Transverse colon (tissue), 4 donors: ENCODE measurements at regions not wholly inside any gene's neighbourhood (a gene's known extent, or its start where the extent isn't known, plus 50 kb on each side); places are given as distances from the start of the nearest gene placed in this dataset.

Source experiments
- DNase-seq: peaks from one replicate; pipeline ENCODE4 v3.0.0-alpha.2; 2019
- H3K27ac ChIP-seq, 4 donors: fragments of 200-600 bp; sonication (generic); 2 replicates each; pipeline ENCODE4 v1.5.1; 2016 to 2018; ENCODE audit warnings: inconsistent platforms in 4 of 4
- H3K27me3 ChIP-seq: fragments of 200-600 bp; sonication (generic); 2 replicates; pipeline ENCODE4 v1.5.1; 2017; ENCODE audit warnings: inconsistent platforms
- H3K36me3 ChIP-seq, 4 donors: fragments of 200-600 bp; sonication (generic); 2 replicates each; pipeline ENCODE4 v1.5.1; 2017 to 2019; ENCODE audit warnings: inconsistent platforms in 4 of 4
- H3K4me1 ChIP-seq, 4 donors: fragments of 200-600 bp; sonication (generic); 2 replicates each; pipeline ENCODE4 v1.5.1; 2017 to 2020; ENCODE audit warnings: inconsistent platforms in 4 of 4
- H3K4me3 ChIP-seq, 4 donors: fragments of 200-600 bp; sonication (generic); 1 replicate in 1 of 4; 2 replicates in 3 of 4; pipeline versions ENCODE4 v1.5.1 to v1.6.1; 2017 to 2019; ENCODE audit warnings: inconsistent platforms in 4 of 4
- H3K9me3 ChIP-seq, 2 donors: fragments of 200-600 bp; sonication (generic); 2 replicates each; pipeline ENCODE4 v1.5.1; 2017 to 2019; ENCODE audit warnings: inconsistent platforms in 2 of 2
- CTCF ChIP-seq, 5 experiments: fragments of 200-600 bp in 3 of 5; fragments of 450-650 bp in 2 of 5; sonication (generic) in 3 of 5; IDR thresholded peaks; 1 replicate in 2 of 5; 2 replicates in 3 of 5; pipeline ENCODE4 v1.5.1; 2016 to 2017; ENCODE audit warnings: antibody characterized with exemption in 5 of 5, inconsistent platforms in 3 of 5, mild to moderate bottlenecking in 2 of 5, moderate library complexity in 1 of 5
- EP300 ChIP-seq: sonication (generic); formaldehyde crosslinking; IDR thresholded peaks from one replicate; pipeline ENCODE4 v1.6.1; 2017; ENCODE audit warnings: antibody characterized with exemption, low read depth
- POLR2A ChIP-seq: fragments of 450-650 bp; IDR thresholded peaks from one replicate; pipeline ENCODE4 v1.6.1; 2016; ENCODE audit warnings: antibody characterized with exemption, mild to moderate bottlenecking, moderate library complexity
- POLR2AphosphoS5 ChIP-seq, 3 donors: sonication (generic); formaldehyde crosslinking; IDR thresholded peaks; one replicate each; pipeline ENCODE4 v1.6.1; 2016; ENCODE audit warnings: antibody characterized with exemption in 3 of 3
- WGBS, 2 donors: methylation state at CpG; one replicate each; pipeline ENCODE4 v1.1.5; 2018; ENCODE audit warnings: low coverage in 1 of 2; 5-methylcytosine and 5-hydroxymethylcytosine counted together
- in situ Hi-C, 4 donors: fragments of 200-750 bp; cut with MboI; loops; one replicate each; pipeline versions ENCODE4 v1.15.0 to v1.15.1; 2017; ENCODE audit warnings: low sequenced_read_pairs in 3 of 4, low pct_ligation_motif_present in 1 of 4, low pct_unique_long_range_greater_than_20kb in 1 of 4
- intact Hi-C: fragments of 100-400 bp; cut with DNase I; formaldehyde crosslinking; loops from one replicate; pipeline ENCODE4 v1.15.1; 2023; ENCODE audit warnings: low total_unique reads

- no peaks in the 10 kb centered on the region for H3K36me3 ChIP-seq
- H3K27ac ChIP-seq: no peak overlapping the region
- in situ Hi-C loops: loop anchor here in 1 of 4 donors (10.0 kb wide), 1 partner anchor 235 kb away; no protein-coding TSS in a partner anchor
- no peak for DNase-seq
- TF ChIP-seq POLR2AphosphoS5 (IDR thresholded peaks at IDR 0.05) (no peak), EP300 (no peak), POLR2A (no peak), CTCF (IDR thresholded peaks at IDR 0.05) (no peak)
- H3K4me1 ChIP-seq: no peaks in the 10 kb centered on the region
- intact Hi-C loops: loop anchor here (10.0 kb wide), 1 partner anchor 235 kb away; no protein-coding TSS in a partner anchor
- WGBS, 2 donors: 52 to 61% methylated on average over 4 of the region's 4 CpGs
- H3K9me3 ChIP-seq: no peaks in the 10 kb centered on the region
- no peak overlapping the region for H3K4me3 ChIP-seq
- H3K27me3 ChIP-seq: no peaks in the 10 kb centered on the region
Observed at GRCh38 chr11:26219183-26220117, 112.5 kb upstream of the ANO3 start.

- 69 to 73% methylated on average over 1 of the region's 1 CpG for WGBS, 2 donors
- no peaks in the 10 kb centered on the region for H3K4me1 ChIP-seq
- no peaks in the 10 kb centered on the region for H3K27me3 ChIP-seq
- TF ChIP-seq POLR2A: no peak
- no peak for TF ChIP-seq EP300
- no peak for TF ChIP-seq CTCF (IDR thresholded peaks at IDR 0.05)
- no peak for TF ChIP-seq POLR2AphosphoS5 (IDR thresholded peaks at IDR 0.05)
- no peak for DNase-seq
- intact Hi-C loops (loop anchor here (10.0 kb wide), 1 partner anchor 241 kb away; no protein-coding TSS in a partner anchor), in situ Hi-C loops (loop anchor here in 1 of 4 donors (10.0 to 25.0 kb wide), 2 partner anchors 88 to 241 kb away; no protein-coding TSS in a partner anchor)
- no peak overlapping the region for H3K27ac ChIP-seq
- no peaks in the 10 kb centered on the region for H3K36me3 ChIP-seq
- no peaks in the 10 kb centered on the region for H3K9me3 ChIP-seq
- no peak overlapping the region for H3K4me3 ChIP-seq
Observed at GRCh38 chr11:26225646-26226045, 106.3 kb upstream of the ANO3 start.

- no peaks in the 10 kb centered on the region for H3K36me3 ChIP-seq
- no peaks in the 10 kb centered on the region for H3K9me3 ChIP-seq
- H3K4me3 ChIP-seq: no peak overlapping the region
- in situ Hi-C loops (loop anchor here in 1 of 4 donors (10.0 to 25.0 kb wide), 2 partner anchors 90 to 243 kb away; no protein-coding TSS in a partner anchor), intact Hi-C loops (loop anchor here (10.0 kb wide), 1 partner anchor 243 kb away; no protein-coding TSS in a partner anchor)
- H3K27me3 ChIP-seq: no peaks in the 10 kb centered on the region
- TF ChIP-seq POLR2AphosphoS5 (IDR thresholded peaks at IDR 0.05): no peak
- peak in 3 of 5 experiments; percentile 20 to 31 (median 23) for TF ChIP-seq CTCF (IDR thresholded peaks at IDR 0.05)
- TF ChIP-seq EP300: no peak
- no peak for TF ChIP-seq POLR2A
- WGBS, 2 donors: 34 to 65% methylated on average over 4 to 5 of the region's 5 CpGs
- no peaks in the 10 kb centered on the region for H3K4me1 ChIP-seq
- no peak overlapping the region for H3K27ac ChIP-seq
- no peak for DNase-seq
Observed at GRCh38 chr11:26227301-26227746, 104.6 kb upstream of the ANO3 start.

- intact Hi-C loops (loop anchor here (10.0 kb wide), 1 partner anchor 243 kb away; no protein-coding TSS in a partner anchor), in situ Hi-C loops (loop anchor here in 1 of 4 donors (10.0 to 25.0 kb wide), 2 partner anchors 91 to 243 kb away; no protein-coding TSS in a partner anchor)
- Histone ChIP-seq H3K4me1 (no peaks in the 10 kb centered on the region), H3K4me3 (no peak overlapping the region), H3K36me3 (no peaks in the 10 kb centered on the region), H3K27me3 (no peaks in the 10 kb centered on the region), H3K9me3 (no peaks in the 10 kb centered on the region), H3K27ac (no peak overlapping the region)
- 6 to 41% methylated on average over 3 of the region's 3 CpGs for WGBS, 2 donors
- TF ChIP-seq CTCF (IDR thresholded peaks at IDR 0.05) (no peak), EP300 (no peak), POLR2A (no peak), POLR2AphosphoS5 (IDR thresholded peaks at IDR 0.05) (no peak)
- no peak for DNase-seq
Observed at GRCh38 chr11:26227883-26228502, 103.9 kb upstream of the ANO3 start.
